K562 (cell line): ENCODE measurements at regions not wholly inside any gene's neighbourhood (a gene's known extent, or its start where the extent isn't known, plus 50 kb on each side); places are given as distances from the start of the nearest gene placed in this dataset.

Source experiments
- EHMT2 ChIP-seq: fragments of 450-650 bp; IDR thresholded peaks from 2 replicates; pipeline ENCODE4 v1.6.1; 2018; ENCODE audit warnings: antibody characterized with exemption
- SMARCE1 ChIP-seq: fragments of 450-650 bp; IDR thresholded peaks from 2 replicates; pipeline ENCODE4 v1.7.1; 2016; ENCODE audit warnings: mild to moderate bottlenecking

- TF ChIP-seq EHMT2 (no peak), SMARCE1 (no peak)
Measured at GRCh38 chr22:48856308-48856615, 971.4 kb downstream of the BRD1 start.
